IPS DF 4.7 (cell line): ENCODE measurements at regions not wholly inside any gene's neighbourhood (a gene's known extent, or its start where the extent isn't known, plus 50 kb on each side); places are given as distances from the start of the nearest gene placed in this dataset.
A peak's percentile ranks its signal among the peaks of the same experiment; 100 is the strongest.

ENCODE experiments used
- DNase-seq: peaks from one replicate; pipeline ENCODE4 v3.0.0-alpha.2; 2013; ENCODE audit warnings: low spot score; ENCODE audit errors: extremely low read depth

DNA sequence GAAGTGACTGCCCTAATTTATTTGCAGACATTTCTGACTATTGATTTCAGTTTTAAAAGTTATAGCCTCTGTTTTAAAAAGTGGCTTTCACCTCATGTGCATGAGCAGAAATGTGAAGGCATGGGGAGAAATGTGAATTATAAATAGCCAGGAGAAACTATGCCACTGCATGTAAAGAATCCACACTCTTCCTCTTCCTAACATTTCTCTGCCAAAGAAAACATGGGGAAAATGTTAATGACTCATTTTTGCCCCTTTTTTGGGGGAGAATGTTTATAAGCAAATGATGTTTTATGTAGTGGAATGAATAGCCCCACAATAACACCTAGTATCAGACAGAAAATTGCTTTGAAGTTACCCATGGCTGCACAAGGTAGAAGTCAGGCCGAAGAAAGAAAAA, 249.0 kb upstream of the TANK start:
- DNase-seq: no peak

DNA sequence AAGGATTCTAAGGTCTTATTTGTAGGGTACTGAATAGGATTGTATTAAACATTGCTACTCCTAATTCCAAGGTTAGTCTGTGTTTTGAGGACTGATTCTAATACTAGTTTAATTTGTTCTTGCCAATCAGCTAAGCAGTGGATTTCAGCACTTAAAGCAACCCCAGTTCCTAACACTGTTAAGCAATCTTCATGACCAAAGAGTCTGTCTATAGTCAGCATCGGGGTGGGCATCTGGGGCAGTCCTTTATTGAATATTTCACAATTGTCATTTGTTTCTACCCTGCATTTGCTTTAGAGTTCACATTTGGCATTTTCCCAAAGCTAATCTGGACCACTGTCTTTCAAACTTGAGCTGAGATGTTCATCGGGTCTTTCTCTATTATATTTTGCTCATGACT, 248.0 kb upstream of the TANK start:
- no peak for DNase-seq

DNA sequence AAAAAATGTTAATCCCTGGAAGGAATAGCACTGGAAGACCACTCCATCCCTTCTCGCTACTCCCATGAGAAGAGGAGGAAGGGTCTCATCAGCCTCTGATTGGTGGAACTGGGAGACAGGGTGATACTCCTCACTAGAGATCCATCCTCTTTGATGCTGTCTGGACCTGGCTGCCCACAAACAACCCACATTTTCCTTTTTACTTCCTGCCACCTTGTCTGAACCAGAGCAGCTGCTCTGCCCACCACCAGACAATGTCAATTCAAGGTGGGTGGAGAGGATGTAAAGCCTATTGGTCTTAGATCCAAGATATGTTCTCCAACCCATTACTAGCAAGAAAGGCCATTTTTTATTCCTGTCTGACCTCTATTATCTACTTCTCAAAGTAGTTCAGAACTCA, 246.9 kb upstream of the TANK start:
- no peak for DNase-seq

DNA sequence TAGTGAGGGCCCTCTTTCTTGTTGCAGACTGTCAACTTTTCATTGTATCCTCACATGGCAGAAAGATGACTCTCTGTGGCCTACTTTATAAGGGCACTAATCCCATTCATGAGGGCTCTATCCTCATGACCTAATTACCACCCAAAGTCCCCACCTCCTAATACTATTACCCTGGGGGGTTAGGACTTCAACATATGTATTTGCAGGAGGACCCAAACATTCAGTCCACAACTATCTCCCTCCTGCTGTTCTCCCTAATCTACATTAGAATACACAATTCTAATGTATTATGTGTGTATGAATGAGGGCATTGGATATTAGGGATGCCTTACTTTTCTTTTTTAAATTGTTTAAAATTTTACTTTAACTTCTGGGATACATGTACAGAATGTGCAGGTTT, 246.0 kb upstream of the TANK start:
- peak; percentile 19 for DNase-seq

DNA sequence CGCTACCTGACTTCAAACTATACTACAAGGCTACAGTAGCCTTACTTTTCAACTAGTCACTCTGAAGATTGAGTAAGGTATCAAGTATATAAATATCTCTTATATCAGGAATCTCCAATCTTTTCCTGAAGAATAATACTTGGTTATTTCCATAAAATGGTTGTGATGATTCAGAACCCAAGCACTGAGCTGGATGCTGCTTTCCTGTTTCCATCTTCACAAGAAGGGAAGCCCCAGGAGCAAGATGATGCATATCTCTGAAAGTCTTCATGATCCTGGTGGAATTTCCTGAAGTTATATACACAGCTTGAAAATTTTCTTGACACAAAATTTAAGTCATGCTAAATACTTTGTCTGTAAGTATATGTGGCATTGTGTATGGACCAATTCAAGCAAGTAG, 243.9 kb upstream of the TANK start:
- no peak for DNase-seq

DNA sequence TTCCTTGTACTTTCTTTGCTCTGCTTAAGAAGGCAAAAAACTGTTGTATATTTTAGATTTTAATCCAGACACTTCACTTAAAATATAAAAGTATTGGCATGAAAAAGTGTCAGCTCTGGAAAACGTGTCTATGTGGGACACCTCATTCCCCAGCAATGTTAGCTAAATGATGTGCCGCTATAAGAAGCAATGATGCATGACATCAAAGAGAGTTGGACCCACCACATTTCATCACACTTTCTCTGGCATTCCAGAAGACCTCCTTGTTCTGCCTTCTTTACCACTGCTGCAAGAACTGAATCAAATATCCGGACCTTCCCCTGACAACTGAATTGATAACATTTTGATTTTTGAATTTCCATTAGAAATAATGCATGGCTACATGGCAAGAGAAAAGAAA, 242.4 kb upstream of the TANK start:
- DNase-seq: no peak

DNA sequence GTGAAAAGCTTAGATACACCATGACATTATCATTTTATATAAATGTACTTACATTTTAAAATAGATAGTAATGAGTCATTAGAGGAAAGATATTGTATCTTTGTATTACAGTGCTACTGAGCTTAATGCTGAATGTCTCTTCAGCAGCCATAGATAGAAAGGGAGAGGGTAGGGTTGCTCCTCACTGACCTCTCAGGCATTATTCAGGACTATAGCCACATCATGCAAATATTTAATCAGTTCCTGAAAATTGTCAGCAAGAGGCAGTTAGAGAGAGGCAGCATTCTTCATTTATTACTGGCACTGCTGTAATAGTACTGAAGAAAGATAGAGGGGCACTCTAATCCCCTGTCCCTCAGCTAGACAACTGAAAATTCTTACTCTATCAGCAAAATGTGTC, 242.0 kb upstream of the TANK start:
- no peak for DNase-seq

DNA sequence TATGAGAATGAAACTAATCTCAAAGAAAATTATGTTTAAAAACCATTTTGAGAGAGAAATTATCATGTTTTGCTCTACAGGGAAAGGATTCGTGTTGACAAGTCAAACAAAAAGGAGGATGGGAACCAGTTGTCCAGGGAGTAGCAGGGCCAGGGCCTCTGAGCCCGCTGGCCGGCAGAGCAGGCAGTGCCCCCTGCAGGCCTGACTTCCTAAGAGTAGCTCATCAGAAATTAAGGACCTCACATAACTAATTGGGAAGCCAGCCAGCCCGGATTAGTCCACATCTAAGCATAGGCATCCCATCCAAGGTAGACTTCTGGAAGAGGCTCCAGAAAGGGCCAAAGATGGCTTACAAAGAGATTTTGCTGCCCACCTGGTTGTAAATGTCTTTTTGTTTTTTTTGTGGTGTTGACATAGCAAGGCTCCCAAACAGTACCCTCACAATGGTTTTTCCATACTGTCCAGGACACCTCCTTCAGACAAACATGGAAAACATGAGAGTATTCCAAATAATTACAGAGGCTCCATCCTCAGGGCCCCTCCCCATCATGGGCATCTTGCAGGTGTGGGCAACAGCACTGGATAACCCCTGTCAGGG, 241.2 kb upstream of the TANK start:
- peak; percentile 36 for DNase-seq

DNA sequence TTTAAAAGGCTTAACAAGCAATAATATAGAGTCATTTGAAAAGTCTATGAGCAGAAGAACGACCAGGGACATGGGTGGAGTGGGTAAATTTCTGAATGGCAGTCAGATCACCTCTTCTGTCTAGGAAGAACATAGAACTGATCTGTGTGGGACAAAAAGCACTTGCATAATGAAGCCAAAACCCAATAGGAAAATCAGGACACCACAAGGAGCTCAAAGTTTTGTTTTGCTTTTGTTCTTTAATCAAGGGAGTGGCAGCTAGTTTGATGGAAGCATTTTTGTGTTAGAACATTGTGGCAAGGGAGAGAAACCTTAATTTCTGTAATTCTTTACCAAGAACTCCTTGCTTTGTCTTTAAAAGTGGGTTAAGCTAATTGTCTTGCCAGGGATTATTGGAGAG, 240.2 kb upstream of the TANK start:
- DNase-seq: no peak

DNA sequence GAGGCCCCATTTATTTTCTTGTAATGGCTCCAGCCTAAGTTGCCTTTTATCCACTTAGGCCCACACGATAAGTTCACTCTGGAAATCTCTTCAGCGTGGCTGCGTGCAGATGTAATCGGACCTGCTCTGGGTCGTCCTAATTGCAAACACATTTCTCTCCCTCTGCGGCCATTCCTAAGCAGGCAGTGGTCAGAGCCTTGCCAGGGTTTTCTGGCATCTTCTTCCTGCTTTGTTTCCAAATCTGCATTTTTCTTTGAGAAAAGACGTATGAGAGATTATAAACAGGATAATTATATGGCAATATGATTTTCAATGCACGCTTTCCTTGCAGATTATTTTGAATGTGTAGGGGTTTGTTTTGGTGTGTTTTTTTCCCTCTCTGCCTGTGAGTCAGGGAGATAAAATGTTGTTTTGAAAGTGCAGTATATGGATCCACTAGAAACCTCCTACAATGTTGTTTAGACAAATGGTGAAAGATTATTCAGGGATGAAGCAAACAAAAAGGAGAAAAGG, 239.4 kb upstream of the TANK start:
- no peak for DNase-seq

DNA sequence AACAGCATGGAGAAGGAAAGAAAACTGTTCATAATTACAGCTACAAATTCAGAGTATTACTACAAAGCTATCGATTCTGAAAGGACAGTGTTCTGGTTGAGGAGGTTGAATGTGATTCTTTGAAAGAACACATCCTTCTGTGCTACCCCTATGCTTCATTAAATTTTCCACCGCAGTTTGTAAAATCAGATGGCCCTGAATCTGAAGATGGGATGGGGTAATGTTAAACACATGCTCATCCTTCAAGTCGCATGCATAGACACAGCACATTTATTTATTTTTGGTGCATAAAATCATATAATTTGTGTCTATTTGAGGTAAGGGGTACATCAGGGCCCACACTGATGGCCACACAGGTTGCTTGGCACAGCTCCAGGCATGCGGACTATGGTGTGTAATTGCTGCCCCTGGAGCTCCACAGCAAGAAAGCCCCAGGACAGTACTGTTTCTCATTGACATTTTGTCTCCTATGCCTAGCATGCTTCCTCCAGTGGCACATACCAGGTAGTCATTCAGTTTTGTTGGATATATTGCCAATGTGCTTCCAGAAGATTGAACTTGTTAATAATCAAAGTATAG, 238.8 kb upstream of the TANK start:
- DNase-seq: no peak

DNA sequence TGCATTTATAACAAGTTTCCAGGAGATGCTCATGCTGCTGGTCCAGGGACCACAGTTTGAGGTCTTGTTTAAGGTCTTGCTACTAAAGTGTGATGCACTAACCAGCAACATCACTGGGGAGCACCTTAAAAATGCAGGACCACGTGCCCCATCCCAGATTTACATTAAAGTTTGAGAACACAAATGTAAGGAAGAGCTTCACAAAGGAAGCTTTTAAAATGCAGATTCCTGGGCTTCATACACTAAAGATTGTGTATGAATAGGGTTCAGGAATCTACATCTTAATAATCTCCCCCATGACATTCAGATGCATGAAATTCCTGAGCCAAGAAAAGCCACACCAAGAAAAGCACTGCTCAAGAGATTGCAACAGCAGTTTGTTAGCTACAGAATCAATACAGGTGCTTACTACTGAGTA, 235.3 kb upstream of the TANK start:
- peak; percentile 68 for DNase-seq

DNA sequence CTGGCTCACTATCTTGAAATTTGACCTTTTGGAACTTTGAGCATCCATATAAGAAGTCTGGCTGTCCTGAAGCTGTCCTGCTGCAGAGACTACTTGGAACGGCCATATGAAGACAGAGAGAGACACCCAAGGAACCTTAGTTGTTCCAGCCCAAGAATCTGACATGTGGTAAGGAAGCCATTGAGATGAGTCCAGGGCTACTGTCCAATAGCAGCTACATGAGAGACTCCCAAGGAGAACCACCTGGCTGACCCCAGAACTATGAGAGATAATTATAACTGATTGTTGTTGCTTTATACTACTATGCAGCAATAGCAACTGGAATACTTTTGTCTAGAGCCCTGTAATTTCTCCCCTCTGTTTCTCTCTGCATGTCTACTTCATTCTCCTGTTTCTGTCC, 234.3 kb upstream of the TANK start:
- DNase-seq: no peak

DNA sequence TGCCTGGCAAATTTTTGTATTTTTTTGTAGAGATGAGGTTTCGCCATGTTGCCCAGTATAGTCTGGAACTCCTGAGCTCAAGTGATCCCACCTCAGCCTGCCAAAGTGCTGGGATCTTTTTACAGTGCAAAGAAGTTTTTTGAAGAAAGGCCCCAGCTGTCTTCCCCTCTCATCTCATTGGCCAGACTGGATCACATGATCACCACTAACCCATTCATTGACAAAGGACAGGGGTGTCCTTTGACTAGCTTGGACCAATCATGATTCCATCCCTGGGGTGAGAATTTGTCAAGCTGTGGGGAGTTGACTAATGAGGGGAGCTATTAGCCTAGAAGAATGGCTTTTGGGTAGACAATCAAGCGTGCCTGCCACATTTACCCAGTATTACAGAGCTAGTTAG, 232.9 kb upstream of the TANK start:
- no peak for DNase-seq

DNA sequence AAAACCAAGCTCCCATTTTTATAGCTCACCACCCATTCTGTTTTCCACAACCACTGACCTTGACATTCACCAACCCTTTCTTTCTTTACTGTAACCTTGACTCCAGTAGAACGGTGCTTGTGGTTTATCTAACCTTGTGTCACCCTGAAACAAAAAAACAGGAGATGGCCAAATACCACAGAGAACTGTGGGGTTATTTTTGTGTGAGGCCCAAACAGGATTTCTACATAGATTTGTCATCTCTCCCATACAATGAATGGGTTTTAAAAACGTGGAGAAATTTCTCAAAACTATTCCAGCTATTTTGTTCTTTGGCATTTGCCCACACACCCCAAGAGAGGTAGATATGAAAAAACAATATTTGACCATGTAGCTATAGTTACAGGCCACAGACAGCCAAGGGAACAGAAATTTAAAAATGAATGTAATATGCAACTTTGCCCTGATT, 231.3 kb upstream of the TANK start:
- no peak for DNase-seq

DNA sequence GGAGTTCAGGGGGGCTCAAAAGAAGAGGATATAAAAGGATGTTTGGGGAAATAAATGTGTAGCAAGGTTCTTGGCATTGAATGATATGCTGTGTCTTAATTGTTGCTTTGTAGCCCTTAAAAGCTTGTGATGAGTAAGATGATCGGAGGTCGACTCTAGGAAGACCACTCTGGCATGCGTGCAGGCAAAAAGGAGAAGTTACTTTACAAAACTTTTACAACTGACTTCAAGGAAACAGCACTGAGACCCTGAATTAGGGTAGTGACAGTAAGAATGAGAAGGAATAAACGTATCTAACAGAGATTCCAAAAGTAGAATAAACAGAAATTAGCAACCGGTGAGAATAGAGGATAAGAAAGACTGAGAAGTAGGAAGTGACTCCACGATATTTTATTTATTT, 228.7 kb upstream of the TANK start:
- DNase-seq: no peak

DNA sequence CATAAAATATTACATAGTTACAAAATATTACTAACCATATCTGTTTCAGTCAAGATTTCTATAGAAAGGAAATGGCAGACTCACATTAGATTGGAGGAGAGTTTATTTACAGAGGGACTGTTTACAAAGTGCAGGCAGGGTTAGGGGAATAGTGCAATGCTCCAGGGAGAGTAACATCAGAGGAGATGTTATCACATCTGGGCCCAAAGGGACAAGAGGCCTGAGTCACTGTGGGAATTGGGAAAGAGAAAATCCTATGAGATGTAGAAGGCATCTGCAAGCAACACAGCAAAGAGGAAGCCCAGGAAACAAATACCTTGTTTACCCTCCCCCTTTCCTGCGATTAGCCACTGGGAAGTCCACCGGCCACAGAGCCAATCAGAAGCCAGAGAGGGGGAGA, 227.3 kb upstream of the TANK start:
- DNase-seq: no peak

DNA sequence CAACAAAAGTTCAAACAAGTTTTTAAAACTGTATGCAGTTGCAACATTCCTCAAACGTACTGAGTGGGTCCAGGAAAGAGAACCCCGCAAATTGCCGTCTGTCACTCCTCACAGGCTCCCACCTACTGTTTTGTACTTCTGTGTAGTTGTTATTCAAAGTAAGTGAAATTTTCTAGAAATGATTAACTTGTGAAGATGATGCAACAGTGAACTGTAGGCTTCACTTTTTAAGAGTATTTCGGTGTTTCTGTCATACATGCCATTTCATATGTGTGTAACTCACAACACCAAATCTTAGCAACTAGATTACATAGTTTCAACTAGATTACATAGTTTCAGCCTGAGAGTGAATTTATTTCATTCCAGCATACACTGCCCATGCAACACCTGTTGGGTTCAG, 226.0 kb upstream of the TANK start:
- no peak for DNase-seq

DNA sequence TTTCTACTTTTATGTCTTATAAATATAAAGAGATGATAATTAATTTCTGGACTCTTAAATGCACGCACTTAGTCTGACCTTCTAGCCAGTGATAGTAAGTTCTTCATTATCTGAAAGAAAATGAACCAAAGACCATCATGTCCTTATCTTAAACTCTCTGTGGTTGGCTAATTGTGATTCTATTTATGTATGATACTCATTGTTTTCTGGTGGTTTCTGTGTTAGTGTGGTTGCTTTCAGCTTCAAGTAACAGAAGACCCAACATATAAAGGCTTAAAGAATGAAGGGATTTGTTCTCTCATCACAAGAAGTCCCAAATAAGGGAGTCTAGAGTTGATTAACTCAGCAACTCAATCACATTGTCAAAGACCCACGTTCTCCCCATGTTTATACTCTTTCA, 225.2 kb upstream of the TANK start:
- no peak for DNase-seq

DNA sequence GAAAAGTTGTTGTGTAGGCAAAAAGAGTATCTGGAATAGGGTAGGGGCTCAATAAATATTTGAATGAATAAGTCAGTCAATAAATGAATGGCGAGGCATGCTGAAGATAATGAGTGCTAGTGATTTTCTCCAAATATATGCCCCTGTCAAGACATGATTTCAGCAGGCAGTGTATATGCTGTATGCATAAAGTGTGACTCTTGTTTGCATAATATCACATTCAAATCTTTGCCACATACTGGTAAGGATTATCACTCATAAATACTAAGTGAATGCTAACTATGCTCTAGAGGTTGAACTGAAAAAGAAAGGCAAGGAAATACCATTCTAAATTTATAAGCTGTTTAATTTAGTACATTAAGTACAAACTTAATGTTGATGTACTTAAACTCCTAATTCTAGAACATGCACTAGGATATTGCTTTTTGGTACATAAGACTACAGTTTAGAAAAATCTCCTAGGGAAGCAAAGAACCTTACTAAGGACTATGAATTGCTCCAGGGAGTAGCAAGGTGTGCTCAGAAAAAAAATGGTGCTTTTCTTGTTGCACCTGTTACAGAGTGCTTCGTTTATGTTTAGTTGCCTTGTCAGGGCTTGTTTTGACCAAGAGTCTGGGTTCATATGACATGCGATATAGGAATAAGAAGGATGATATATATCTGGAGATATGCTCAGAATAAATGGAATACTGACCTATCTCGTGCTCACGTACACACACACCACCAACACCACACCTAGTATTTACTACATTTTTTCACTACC, 224.0 kb upstream of the TANK start:
- DNase-seq: no peak

DNA sequence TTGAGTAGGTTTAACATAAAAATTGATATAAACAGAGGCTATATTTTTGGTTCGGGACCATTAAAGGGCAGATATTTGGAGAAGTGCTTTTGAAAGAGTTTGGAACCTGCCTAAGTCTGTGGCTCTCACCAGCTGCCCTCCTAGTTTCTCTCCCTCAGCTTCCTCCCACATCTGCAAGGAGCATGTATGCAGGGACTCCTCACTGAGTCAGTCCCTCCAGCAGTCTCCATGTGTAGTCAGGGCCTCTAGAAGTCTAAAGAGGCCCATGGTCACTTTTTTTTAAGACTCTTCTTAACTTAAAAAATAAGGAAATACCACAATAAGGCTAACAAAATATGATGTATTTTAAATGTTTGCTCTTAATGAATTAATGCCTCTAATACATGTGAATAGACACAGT, 220.0 kb upstream of the TANK start:
- no peak for DNase-seq

DNA sequence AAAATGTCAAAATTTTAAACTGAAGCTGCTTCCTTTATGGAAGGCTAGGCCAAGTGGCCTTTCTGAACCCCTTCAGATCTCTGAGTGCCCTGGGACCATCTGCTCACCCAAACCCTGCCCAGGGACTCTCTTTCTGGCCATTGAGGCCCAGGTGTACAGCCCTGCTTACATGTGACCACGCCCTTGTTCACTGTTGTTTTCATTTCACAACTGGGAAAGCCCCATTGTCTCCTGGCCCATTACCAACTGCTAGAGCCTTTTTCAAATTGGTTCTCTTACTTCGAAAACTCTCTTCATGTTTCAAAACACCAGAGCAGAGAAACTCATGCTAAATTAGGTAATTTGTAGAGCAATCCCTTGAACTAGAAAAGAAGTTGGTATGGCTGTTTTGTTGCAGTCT, 219.5 kb upstream of the TANK start:
- DNase-seq: no peak

DNA sequence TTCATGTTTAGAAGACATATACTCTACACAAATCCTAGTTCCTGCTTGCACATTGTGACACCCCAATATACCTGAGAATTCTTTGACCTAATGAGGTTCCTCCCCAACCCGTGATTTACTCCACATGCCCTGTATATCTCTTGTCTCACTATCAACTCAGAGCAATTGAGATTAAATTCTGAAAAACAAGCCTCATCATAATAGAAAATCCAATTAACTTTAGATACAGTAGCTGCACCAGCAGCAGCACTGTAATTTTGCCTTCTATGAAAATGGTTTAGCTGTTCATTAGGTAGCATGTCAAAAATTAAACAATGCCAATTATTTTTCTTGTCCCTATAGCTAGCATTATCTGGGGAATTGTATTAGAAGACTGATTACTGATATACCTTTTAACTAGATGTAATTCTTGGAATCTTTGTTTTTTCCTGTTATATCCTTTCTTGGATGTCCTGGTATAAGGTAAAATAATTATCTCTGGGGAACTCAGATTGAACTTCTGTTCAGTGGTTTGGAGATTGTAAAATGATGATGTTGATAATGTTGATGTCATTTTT, 218.9 kb upstream of the TANK start:
- DNase-seq: no peak
